NCI-H446 treated with DMSO at 0.1 percent for 48 hours (cell line): ENCODE measurements at regions not wholly inside any gene's neighbourhood (a gene's known extent, or its start where the extent isn't known, plus 50 kb on each side); places are given as distances from the start of the nearest gene placed in this dataset.

ENCODE experiments used
- DNase-seq: peaks from one replicate; lab custom pipeline; 2025; lab: John Stamatoyannopoulos, UW

DNA sequence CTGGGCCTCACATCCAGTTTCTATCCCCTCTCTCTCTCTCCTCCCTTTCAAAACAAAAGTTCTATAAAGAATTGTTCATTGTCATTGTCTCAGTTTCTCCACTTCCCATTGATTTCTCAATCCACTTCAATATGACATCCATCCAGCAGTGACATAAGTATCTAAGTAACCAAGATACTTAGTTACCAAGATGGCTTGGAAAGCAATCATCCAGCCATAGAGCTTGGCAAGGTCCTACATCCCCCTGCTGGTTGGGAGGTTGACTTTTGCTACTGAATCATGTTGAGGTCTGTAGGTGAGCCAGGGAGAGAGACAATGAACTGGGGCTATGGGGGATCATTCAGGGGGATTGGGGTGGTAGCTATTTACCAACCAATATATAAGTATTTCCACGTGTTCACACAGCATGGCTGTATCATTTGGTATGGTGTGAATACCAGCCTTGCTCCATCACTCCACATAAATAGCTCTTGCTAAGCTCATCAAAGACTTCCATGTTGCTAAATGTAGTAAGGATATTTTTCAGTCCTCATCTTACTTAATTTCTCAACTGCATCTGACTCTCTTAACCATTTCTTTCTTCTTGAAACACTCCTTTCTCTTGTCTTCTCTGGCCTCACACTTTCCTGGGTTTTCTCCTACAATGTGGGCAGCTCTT lies 58.8 kb upstream of the NTRK3 start:
- no peak for DNase-seq

DNA sequence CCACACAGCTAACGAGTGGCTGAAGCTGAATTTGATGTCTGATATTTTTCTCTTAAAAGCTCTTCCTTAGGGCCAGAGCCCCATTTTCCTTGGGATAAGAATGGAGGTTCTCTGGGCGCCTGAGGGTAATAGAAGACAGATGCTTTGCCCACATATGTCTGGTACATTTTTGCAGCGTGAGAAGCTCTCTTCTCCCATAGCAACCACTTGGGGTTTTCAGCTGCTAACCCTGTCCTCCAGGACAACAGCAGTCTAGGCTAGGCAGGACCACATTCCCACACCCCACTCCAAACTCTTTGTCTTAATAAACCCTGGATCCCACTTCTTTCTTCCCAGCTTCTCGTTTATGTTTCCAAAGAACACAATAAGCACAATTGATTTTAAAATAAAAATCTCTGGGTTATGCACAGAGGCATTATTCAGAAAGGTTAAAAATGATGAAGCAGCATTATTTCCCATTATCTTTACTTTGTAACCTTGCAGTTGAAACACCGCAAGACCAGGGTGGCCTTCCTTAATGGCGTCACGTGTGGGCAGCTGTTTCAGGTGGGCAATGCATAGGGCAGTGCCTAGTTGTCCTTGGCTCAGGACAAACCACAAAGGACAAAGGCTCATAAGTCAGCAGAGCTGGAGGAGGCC lies 56.5 kb upstream of the NTRK3 start:
- no peak for DNase-seq

DNA sequence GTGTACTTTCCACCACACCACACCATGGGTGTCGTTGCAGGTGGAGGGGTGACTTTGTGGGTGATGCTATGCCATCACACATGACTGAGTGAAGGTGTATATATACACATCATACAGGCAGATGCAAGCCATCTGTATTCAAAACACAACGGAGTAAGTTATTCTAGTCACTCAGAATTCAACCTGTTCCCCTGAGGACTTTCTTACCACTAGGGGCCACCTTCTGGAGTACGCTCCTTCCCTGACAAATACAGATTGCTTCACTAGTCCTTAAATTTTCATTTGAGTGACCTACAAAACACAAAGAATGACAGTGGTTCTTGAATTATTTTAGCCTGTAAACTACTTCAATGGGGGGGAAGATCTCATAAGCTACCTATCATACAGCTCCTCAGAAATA lies 52.8 kb upstream of the NTRK3 start:
- DNase-seq, result no peak

DNA sequence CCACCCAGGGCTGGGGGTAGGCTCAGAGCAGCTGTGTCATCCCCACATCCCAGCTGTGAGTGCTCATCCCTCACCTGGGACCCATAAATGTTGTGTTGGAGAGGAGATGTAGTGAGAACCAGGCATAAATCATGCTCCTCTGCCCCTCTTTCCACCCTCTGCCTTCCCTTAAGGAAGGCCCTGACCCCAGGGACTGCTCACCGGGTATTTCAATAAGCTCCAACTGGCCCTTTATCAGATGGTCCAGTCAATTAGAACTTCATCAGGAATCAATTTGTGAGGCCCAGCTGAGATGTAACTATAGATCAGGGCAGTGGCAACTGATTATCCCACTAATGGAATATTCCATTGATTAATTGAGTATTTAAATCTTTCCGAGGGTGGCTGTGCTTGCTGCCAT lies 50.8 kb upstream of the NTRK3 start:
- DNase-seq, result no peak
